Endothelial cell (in vitro differentiated cells): ENCODE measurements at regions not wholly inside any gene's neighbourhood (a gene's known extent, or its start where the extent isn't known, plus 50 kb on each side); places are given as distances from the start of the nearest gene placed in this dataset.

Experiments
- DNase-seq: peaks from one replicate; pipeline ENCODE4 v3.0.0; 2021; ENCODE audit warnings: low spot score
- H3K27ac Mint-ChIP-seq: one replicate; pipeline ENCODE4 v1.8.0; 2021; ENCODE audit warnings: mixed read lengths, inconsistent platforms; ENCODE audit not compliant: unreplicated experiment
- H3K27me3 Mint-ChIP-seq: one replicate; pipeline ENCODE4 v1.8.0; 2021; ENCODE audit warnings: mild to moderate bottlenecking, moderate library complexity, mixed read lengths, inconsistent platforms; ENCODE audit not compliant: unreplicated experiment
- H3K36me3 Mint-ChIP-seq: one replicate; pipeline ENCODE4 v1.8.0; 2021; ENCODE audit warnings: mild to moderate bottlenecking, low read depth, mixed read lengths, inconsistent platforms; ENCODE audit not compliant: unreplicated experiment
- H3K4me1 Mint-ChIP-seq: one replicate; pipeline ENCODE4 v1.8.0; 2021; ENCODE audit warnings: mild to moderate bottlenecking, mixed read lengths, inconsistent platforms; ENCODE audit not compliant: unreplicated experiment
- H3K4me3 Mint-ChIP-seq: one replicate; pipeline ENCODE4 v1.8.0; 2021; ENCODE audit warnings: mild to moderate bottlenecking, mixed read lengths, inconsistent platforms; ENCODE audit not compliant: unreplicated experiment
- H3K9me3 Mint-ChIP-seq: one replicate; pipeline ENCODE4 v1.8.0; 2021; ENCODE audit warnings: mixed read lengths, inconsistent platforms; ENCODE audit not compliant: unreplicated experiment
- CTCF ChIP-seq: fragments of 200-600 bp; sonication (generic); IDR thresholded peaks from one replicate; pipeline ENCODE4 v1.5.0; 2021; ENCODE audit warnings: antibody characterized with exemption; ENCODE audit not compliant: unreplicated experiment

- H3K27ac Mint-ChIP-seq, result no peak overlapping the region
- H3K4me1 Mint-ChIP-seq, result no peaks in the 10 kb centered on the region
- no peaks in the 10 kb centered on the region for H3K36me3 Mint-ChIP-seq
- no peak for DNase-seq
- H3K4me3 Mint-ChIP-seq, result no peak overlapping the region
- no peaks in the 10 kb centered on the region for H3K27me3 Mint-ChIP-seq
- no peaks in the 10 kb centered on the region for H3K9me3 Mint-ChIP-seq
- no peak for TF ChIP-seq CTCF
These were observed 973.5 kb upstream of the NCAM2 start for GRCh38 chr21:20024741-20025140.

- no peak for DNase-seq
- Mint-ChIP-seq H3K4me1 (no peaks in the 10 kb centered on the region), H3K9me3 (no peaks in the 10 kb centered on the region), H3K27me3 (no peaks in the 10 kb centered on the region), H3K27ac (no peak overlapping the region), H3K4me3 (no peak overlapping the region), H3K36me3 (no peaks in the 10 kb centered on the region)
- TF ChIP-seq CTCF, result no peak
These were observed 971.7 kb upstream of the NCAM2 start for GRCh38 chr21:20026543-20026942.

- TF ChIP-seq CTCF, result no peak
These were observed 967.8 kb upstream of the NCAM2 start for GRCh38 chr21:20030390-20030789.

GRCh38 chr21:20031807-20032206, 966.4 kb upstream of the NCAM2 start:
- Mint-ChIP-seq H3K27me3 (no peaks in the 10 kb centered on the region), H3K36me3 (no peaks in the 10 kb centered on the region), H3K27ac (no peak overlapping the region), H3K4me3 (no peak overlapping the region), H3K4me1 (no peaks in the 10 kb centered on the region), H3K9me3 (no peaks in the 10 kb centered on the region)
- no peak for DNase-seq
- TF ChIP-seq CTCF, result no peak

More at GRCh38 chr21:20030390-20030789, 967.8 kb upstream of the NCAM2 start:
- Mint-ChIP-seq H3K36me3 (no peaks in the 10 kb centered on the region), H3K9me3 (no peaks in the 10 kb centered on the region), H3K27me3 (no peaks in the 10 kb centered on the region), H3K4me3 (no peak overlapping the region), H3K4me1 (no peaks in the 10 kb centered on the region), H3K27ac (no peak overlapping the region)
- no peak for DNase-seq

- TF ChIP-seq CTCF, result peak; percentile 12
- Mint-ChIP-seq H3K27me3 (no peaks in the 10 kb centered on the region), H3K9me3 (no peaks in the 10 kb centered on the region), H3K4me1 (no peaks in the 10 kb centered on the region), H3K4me3 (no peak overlapping the region), H3K36me3 (no peaks in the 10 kb centered on the region), H3K27ac (no peak overlapping the region)
- no peak for DNase-seq
These were observed 957.4 kb upstream of the NCAM2 start for GRCh38 chr21:20040768-20041167.
